HG02852 (cell line): ENCODE measurements at regions not wholly inside any gene's neighbourhood (a gene's known extent, or its start where the extent isn't known, plus 50 kb on each side); places are given as distances from the start of the nearest gene placed in this dataset.

Experiments
- ATAC-seq: cut with Tn5 transposase; IDR thresholded peaks from one replicate; pipeline ENCODE4 v1.9.1; 2021; ENCODE audit warnings: mild to moderate bottlenecking, moderate library complexity; ENCODE audit not compliant: unreplicated experiment

DNA sequence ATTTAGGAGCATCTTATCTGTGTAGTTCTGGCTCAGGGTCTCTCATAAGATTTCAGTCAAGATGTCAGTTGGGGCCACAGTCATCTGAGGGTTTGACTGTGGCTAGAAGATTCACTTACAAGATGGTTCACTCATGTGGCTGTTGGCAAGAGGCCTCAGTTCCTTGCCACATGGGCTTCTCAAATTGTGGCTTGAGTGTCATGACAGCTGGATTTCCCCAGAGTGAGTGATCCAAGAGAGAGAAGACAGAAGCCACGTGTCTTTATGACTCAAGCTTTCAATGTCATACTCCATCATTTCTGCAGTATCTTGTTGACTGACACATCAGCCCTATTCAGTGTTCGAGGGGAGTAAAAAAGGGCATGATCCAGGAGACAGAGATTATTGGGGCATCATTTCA, 131.3 kb upstream of the AP1S2 start:
- ATAC-seq: no peak

DNA sequence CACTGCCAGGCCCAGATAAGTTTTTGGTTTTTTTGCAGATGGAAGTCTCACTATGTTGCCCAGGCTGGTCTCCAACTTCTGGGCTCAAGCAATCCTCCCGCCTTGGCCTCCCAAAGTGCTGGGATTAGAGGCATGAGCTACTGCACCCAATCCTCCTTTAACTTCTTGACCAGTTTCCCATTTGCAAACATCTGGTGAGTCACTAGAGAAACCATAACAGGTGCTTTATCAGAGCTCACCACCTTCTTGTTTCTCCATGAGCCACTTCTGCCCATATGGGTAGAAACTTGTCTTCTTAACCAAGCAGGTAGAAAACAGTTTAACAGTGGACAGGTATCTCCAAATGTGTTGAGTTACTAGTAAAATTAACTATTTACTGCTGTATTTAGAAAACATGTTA, 128.4 kb upstream of the AP1S2 start:
- no peak for ATAC-seq

DNA sequence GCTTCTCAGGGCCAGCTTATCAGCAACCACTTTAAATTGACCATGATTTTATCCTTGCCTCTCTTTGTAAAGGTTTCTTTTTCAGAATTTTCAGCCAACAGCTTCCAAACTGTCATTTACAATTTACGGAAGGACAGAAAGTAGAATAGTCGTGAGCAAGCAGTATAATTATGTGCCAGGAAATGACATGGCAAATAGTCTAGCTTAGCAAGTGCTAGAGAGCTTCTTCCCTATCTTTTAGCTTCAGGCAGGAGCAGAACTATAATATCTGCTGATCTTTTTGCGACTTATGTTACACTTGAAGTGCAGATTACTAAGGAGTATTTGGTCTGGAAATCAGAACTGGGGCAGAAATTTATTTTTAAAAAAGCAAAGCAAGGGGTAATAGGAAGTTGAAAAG, 123.0 kb upstream of the AP1S2 start:
- ATAC-seq: no peak

DNA sequence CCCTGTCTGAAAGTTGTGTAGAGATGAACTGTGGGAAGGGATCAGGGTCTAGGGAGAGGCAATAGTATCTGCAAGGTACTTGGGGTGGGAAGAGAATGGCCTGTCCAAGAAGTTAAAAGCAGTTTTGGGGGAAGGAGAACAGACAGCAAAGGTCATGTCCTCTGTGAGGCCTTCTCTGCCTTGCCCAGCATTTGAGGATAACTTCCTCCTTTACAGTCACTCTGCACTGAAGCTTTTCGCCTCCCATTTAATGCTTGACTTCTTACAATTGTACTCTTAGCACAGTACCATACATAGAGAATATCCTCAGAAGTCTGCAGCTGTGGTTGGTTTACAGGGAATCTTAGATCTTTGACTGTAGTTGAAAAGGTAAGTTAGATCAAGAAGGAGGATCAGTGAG, 121.8 kb upstream of the AP1S2 start:
- no peak for ATAC-seq

DNA sequence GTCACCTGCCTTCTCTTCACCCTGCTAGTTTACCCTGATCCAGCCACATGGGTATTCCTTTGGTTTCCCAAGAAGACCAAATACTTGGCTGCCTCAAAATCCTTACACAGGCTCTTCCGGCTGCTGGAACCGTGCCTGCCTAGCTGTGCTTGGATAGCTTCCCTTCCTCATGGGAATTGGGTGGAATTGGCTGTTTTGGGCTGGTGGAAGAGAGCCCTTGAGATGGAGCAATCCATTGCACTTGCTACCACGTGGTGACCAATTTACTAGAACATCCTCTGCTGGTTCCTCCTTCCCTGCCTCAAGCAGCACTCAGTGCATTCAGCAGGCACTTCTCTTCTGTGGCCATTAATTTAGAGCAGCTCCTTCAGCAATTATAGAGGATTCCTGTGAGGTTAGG, 119.3 kb upstream of the AP1S2 start:
- ATAC-seq: no peak

DNA sequence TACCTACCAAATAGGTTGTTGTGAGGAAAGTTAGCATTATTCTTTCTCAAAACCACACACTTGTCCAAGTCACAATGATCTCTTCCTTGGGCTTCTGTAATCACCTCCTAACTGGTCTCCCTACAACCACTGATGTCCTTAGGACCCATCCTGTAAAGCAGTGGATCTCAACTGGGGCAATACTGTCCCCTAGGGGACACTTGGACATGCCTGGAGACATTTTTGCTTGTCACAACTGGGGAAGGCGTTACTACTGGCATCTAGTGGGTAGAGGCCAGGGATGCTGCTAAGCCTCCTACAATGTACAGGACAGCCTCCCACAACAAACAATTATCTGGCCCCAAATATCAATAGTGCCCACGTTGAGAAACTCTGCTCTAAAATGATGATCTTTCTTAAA, 118.7 kb upstream of the AP1S2 start:
- ATAC-seq: peak; percentile 60

DNA sequence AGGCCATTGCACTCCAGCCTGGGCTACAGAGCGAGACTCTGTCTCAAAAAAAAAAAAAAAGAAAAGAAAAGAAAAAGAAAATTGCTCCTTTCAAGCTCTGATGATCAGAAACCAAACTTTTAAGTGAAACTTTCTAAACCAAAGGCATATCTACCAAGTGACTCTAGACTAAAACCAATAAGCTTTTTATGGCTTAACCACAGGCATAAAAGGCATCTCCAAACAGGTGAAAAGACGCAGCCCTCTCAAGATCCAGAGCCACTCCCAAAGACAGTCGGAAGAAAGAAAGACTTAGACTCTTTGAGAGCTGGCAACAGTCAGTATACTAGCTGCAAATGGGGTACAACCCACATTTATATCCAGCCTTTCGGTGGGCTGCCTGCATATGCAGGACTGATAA, 117.1 kb upstream of the AP1S2 start:
- ATAC-seq: peak; percentile 46

DNA sequence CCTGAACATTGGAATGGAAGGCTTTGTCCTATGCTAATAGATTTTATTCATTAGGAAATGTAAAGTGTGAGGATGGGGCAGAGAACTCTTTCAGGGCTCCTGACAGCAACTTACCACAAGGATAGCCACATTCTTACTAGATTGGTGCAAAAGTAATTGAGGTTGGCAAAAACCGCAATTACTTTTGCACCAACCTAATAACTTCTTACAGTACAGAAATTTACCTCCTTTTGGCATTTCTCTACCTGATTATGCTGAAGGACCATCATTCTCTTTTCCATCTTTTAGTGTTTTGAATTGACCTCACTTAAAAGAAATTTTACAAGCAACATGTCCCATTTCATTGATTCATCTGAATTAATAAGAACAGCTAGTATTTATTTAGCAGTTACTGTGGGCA, 109.2 kb upstream of the AP1S2 start:
- no peak for ATAC-seq

DNA sequence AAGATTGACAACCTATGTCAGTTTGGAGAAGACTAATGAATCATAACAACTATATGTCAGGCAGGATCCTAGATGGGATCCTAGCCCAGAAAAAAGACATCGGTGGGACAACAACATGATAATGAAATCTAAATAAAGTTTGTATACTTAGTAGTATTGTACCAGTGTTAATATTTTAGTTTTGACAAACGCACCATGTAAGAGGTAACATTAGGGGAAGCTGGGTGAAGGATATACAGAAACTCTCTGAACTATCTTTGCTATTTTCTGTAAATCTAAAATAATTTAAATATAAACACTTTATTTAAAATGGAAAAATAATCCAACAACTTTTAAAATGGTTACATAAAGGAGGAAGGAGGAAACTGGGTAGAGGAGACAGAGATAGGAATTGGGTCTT, 105.6 kb upstream of the AP1S2 start:
- ATAC-seq: no peak

DNA sequence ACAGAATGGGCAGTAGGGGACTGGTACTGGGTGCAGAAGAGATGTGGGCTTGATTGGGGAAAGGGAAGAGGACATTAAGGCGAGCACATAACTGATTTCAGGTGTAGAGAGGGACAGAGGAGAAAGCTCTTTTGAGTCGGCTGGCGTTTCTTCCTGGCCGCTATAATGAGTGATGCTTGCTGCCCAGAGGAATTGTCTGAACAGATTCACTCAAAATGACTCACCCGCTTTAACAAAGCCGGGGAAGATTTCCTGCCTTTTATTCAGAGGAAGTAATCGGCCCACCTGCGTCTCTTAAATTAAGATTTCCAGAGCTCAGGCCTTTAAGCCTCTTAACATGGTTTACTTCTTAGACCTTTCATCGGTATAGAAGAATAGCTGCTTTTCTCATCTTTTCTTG, 102.1 kb upstream of the AP1S2 start:
- no peak for ATAC-seq

DNA sequence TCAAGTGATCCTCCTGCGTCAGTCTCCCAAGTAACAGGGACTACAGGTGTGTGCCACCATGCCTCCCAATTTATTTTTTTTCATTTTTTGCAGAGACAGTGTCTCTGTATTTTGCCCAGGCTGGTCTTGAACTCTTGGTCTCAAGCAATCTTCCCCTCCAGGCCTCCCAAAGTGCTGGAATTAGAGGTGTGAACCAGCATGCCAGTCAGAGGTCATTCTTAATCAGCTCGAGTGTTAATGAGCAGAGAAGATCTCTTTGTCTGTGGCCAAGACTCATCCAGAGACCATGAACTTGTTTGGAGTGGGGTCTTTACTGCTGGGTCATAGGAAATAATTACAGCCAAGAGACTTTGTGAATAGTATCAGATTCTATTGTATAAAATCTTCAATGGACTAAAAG, 99.2 kb upstream of the AP1S2 start:
- no peak for ATAC-seq

DNA sequence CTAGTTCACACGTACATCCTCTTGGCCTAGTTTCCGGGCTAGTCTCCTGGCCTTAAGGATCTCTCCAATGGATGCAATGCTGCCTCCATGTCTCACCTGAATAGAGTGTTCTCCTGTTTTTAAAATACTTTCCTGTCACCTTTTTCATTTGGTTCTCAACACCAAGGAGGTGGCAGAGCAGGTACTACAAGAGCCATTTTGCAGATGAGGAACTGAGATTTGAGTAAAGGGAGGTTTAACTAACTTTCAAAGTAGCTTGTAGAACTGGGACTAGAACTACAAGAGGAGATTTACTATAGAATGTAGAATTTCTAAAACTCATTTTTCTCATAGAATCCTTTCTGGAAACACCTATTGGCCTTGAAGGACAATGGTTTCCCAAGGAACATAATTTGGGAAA, 97.6 kb upstream of the AP1S2 start:
- ATAC-seq: no peak

DNA sequence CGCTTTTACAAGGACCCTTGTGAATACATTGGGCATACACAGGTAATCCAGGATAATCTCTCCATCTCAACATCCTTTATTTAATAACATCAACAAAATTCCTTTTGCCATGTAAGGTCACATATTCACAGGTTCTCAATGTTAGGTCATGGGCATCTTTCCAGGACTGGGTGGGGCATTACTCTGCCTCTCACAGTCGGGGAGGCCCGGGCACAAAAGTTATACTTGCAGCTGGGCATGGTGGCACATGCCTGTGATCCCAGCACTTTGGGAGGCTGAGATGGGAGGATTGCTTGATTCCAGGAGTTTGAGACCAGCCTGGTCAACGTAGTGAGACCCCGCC, 93.7 kb upstream of the AP1S2 start:
- no peak for ATAC-seq

DNA sequence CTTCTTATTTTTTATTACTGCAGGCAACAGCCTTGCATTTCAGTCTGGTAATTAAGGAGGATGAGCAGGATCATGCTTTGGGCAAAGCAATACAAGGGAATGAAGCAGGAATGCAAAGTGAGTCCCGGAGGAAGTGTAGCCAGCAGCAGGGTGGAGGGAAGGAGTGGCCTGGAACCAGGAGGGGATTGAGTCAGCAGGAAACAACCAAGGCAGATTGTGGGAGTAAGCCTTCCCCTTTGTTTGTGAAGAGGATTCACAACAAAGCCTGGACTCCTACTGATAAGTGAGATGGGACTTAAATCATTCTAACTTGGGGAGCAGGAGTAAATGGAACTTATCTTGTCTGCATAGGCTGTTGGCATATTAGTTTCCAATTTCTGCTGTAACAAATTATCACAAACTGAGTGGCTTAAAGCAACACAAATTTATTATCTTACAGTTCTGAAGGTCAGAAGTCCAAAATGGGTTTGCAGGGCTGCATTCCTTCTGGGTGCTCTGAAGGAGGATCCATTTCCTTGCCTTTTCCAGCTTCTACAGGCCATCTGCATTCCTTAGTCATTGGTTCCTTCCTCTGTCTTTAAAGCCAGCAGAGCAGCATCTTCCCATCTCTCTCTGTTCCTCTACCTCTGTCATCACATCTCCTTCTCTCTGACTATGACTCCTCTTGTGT, 93.2 kb upstream of the AP1S2 start:
- no peak for ATAC-seq

DNA sequence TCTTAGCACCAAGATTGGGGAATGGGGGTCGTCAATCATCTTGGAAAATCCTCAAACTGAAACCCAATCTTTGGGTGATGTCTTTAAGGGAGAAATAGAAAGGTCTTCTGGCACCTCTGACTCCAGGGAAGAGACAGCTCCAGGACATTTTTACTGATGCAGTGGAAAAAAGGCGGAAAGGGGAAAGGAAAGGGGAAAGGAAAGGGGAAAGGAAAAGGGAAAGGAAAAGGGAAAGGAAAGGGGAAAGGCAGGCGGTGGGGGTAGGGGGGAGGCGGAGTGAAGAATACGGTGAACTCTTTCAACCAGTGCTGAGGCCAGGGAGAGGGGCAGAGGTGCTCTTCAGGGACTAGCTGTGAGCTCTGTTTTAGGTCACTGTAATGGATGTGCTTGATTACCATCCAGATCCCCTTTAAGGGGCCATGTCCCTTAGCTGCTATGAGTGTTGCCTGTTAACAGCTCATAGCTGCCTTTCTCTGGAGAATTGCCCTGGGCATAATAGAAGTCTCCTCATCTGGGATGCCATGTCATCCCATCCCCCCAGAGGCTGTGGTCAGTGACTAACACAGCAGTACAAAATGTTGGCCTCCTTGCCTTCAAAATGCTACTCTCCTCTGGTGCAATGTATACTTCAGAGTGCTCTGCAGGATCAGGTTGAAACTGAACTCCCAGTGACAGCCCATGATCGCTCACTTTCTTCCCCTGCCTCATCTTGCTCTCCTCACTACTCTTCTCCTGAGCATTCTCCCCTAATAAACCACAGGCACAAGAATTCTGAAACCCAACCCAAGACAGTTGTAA, 92.4 kb upstream of the AP1S2 start:
- no peak for ATAC-seq

DNA sequence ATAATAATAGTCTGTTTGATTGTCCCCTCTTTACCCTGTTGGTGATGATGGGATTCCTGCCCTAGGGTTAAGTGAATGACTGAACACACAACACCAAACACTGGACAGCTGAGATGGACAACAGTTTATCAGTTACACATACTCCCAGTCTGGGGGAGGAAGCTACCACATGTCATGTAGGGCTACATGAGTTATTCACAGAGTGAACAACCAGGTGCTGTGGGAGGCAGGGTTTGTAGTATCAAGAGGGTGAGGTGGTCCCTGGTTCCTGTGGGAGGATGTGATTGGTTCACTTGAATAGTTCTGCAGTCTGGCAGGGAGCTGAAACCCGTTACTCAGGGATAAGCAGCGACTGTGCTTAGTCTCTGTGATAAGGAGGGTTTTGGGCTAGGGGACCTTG, 88.8 kb upstream of the AP1S2 start:
- no peak for ATAC-seq

DNA sequence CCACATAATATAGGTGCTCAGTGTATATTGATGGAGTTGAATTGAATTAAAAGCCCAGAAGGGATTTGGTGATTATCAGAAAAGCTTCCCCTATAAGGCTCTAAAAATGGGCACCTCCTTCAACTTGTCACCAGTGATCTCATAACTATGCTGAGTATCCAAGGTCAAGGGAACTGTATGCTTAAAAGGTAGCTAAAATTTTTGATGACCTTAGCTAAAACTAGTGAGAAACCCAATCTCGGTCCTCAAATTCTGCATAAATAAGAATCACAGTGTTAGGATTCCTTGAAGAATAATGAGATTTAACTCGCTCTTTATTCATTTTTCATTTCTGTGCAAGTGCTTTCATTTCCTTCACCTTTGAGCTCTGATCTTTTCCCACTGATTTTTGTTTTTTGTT, 87.7 kb upstream of the AP1S2 start:
- ATAC-seq: no peak

DNA sequence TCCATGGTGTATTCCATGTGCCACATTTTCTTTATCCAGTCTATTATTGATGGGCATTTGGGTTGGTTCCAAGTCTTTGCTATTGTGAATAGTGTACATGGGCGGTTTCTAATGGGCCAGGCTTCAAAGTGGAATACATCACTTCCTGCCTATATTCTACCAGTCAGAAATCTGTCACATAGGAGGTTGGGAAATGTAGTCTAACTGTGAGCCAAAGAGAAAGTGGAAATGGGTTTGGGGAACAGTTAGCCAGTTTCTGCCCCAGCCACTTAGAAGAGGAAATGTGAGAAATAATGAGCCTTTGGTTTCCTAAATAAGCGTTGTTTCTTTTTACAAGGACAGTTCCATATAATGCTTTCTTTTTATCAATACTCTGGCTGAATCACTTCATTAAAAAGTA, 85.1 kb upstream of the AP1S2 start:
- ATAC-seq: peak; percentile 41

DNA sequence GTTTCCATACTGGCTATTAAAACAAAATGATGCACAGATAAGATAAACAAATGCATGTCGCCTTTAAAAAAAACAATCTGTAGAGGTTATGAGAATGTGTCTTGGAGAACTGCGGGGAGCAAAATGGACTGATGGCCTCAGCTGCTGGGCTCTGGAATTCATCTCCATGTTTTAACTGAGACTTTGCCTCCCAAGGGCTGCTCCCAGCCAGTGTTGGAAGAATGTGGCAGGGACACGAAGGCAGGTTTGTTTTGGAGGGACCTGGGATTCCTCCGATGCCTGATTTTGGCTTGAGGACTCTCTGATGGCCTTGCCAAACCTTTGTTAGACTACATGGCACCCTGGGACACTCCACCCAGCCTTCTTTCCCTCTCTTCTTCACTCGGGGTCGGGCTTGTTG, 83.5 kb upstream of the AP1S2 start:
- no peak for ATAC-seq

DNA sequence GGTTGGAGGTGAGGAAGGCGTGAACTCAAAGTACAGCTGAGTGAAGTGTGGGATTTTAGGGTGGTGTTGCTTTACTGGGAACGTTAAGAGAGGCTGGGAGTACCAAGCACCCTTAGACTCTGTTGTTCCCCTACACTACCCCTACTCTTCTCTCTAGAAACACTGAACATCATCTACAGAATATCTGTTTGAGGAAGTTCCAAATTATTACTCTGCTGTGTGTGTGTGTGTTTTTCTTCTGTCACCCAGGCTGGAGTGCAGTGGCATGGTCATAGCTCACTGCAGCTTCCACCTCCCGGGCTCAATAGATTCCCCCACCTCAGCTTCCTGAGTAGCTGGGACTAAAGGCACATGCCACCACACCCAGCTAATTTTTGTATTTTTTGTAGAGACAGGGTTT, 76.7 kb upstream of the AP1S2 start:
- no peak for ATAC-seq

DNA sequence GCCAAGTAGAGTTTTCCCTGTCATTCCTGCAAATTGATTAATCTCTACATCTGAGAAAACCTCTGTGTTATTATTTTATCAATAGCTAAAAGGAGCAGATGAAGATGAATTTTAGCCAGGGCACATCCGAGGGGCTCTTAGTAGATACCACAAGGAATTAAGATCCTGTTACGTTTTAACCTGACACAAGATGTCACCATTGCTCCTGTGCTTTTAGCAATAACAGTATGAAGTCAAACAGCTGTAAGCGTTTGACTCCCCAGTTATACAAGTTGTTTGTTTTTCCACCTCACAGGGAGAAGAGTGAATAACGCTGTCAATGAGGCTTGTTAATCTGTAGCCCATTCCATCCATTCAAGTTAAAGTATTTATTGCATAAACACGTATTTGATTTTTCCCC, 76.0 kb upstream of the AP1S2 start:
- no peak for ATAC-seq

DNA sequence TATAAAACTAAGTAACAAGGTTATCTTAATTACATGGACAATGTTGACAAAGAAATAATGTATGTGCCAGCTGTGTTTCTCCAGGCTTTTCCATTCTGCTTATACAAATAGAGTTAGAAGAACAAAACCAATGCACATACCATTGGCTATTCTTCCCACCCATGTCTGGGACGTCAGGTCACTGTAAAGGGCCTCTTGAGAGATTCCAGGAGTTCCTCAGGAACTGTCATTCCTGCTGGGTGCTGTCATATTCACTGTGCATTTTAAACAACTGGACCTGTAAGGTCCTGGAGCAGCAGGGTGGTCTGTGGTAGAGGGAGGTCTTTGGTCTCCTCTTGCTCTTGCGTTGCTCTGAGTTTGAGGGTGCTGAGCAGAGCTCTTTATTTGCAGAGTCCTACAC, 74.6 kb upstream of the AP1S2 start:
- no peak for ATAC-seq

DNA sequence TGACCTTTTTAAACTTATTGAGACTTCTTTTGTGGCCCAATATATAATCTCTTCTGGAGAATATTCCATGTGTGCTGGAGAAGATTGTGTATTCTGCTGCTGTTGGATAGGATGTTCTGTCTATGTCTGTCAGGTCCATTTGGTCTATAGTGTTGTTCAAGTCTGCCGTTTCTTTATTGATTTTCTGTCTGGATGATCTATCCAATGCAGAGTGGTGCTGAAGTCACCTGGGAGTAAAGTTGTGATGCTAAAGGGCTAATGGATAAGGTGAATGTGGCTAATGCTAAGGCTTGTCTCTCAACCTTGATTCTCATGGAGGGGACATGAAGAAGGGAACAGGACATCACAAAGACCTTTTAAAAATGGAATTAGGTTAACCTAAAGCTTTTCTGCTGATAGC, 72.0 kb upstream of the AP1S2 start:
- no peak for ATAC-seq
